ENCODE measurements at regions not wholly inside any gene's neighbourhood (a gene's known extent, or its start where the extent isn't known, plus 50 kb on each side); places are given as distances from the start of the nearest gene placed in this dataset.
"Not testable (repeated sequence)": the region's sequence is repeated elsewhere in the genome, so short reads cannot be mapped to it uniquely, and the experiment has no call there.

DNA sequence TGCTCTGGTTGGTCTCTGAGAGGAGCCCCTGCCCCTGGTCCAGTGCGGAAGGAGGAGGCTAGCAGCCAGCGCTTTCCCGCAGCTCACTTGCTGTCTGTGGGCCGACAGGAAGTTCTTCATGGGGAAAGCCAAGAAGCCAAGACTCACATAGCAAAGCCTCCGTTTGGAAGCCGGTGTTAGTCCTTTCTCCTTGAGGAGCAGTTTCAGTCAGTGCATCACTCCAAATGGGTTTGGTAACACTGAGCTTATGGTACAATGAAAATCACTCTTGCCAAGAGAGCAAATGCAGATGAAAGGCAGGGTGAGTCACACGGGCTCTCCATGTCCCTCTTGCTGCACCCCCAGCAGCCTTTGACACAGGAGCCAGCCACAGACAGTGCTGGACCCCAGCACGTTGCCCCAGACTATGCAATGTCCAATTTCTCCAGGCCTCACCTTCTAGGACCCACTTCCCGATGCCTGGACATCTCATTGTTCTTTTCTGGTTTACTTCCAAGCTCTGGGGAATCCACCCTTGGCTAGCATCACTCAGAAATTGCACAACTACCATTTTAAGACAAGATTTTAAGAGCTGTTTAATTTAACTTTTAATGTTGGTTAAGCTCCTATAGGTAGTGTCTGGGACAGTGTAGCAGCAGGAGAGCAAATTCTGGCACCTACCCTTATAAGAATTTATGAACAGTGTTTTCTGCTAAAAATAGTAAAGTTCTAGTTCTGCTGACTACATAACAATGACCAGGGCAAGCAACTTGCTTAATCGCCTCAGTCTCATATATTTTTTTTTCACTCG lies 174.9 kb downstream of the ASB1 start:
- no peak for DNase-seq

DNA sequence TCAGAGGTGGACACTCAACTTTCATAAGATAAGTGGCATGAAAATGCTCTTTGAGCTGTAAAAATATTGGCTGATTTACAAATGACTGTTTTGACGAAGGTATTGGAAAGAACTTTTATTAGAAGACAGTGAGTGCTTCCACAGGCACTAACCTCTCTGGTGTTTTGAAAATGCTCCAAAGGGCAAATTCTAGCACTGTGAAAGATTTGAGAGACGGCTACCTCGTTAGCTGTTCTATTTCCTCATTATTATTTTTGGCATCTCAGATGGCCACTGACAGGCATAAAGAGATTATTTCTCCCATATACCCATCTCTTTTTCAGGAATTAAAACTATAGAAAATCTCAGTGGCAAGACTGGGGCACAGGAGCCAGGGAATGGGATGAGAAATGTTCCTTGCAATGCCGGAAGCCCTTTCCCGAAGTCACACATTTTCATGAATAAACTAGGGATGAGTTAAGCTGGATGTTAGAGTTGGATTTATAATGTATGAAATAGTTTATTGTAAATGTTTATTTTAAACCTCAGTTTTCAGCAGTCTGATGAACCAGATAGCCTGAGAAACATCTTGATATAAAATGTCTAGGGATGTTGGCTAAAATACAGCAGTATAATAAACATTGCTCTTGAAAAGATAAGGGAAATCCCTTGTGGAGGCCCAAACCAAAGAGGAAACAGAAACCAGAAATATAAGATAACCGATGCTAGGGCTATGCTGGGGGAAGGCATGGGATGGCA lies 175.7 kb downstream of the ASB1 start:
- no peak for DNase-seq

DNA sequence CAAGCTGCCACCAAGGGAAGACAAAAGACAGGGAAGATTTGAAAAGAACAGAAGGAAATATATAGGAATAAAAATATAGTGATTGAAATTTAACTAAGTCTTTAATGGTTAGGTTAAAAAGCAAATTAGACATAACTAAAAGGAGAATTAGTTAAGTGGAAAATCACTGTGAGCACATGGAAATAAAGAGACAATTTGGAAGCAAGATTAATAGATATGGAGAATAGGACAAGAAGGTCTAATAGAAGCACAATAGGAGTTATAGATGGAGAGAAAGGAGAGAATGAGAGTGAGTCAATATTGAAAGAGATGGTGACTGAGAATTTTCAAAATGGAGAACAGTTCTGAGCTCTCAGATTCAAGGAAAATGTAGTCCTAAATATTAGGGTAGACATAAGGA lies 176.9 kb downstream of the ASB1 start:
- DNase-seq = no peak

DNA sequence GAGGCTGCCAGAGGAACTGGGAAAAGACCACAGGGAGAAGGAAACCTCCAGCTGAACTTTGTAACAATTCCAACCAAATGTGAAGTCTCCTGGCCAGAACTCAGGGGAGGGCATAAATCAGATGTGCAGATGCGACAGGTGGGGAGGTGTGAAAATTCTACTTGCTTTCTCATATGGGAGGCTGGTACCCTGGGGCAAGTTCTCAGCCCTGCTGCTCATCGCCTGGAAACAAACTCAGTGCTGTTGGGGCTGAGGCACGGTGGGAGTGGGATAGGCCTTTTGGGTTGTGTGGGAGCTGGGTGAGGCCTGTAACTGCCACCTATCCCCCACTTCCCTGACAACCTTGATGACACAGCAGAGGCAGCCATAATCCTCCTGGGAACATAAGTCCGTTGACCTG lies 179.6 kb downstream of the ASB1 start:
- DNase-seq = no peak

DNA sequence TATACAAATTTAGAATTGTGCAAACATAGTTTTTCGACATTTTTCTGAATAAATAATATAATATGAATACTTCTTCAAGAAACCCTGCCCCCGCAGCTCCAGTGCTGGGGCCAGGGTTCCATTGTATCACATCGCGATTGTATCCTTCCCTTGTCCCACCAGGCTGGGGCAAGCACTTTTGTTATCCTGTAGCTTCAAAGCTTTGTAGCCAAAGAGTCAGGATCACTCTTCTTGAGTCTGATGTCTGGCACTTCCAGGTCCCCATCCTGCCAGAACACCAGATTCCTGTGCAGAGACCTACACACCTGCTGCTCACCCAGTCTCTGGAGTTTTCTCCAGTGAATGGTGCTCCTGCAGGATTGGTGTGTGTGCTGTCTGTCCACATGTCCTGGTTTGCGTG lies 186.9 kb downstream of the ASB1 start:
- DNase-seq = no peak

DNA sequence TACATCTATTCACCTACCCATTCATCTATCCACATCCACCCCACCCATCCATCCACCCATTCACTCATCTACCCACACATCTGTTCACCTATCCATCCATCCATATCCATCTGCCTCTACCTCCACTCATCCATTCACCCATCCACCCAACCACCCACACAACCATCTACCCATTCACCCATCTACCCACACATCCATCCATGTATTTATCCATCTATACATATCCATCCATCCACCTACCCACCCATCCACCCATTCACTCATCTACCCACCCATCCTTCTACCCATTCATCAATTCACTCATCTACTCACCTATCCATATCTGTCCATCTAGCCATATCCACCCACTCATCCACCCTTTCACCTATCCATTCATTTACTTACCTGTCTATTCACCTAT lies 187.6 kb downstream of the ASB1 start:
- DNase-seq = no peak

DNA sequence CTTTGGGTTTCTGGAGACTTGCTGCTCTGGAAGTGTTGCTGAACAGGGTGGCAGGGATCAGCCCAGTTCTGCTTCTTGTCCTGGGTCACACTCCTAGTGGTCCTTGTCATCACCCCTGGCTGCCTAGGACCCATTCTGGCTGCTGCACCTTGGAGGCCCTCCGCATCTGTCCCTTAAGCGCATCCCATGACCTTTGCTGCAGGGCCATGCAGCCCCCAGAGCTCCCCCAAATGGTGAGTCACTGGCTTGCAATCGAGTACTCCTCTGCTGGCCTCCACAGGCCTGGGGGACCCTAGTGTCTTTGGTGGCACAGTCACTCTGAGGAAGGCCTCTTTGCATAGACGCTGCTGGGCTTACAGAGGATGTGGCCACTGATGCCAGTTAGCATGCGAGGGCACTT lies 188.5 kb downstream of the ASB1 start:
- no peak for DNase-seq

DNA sequence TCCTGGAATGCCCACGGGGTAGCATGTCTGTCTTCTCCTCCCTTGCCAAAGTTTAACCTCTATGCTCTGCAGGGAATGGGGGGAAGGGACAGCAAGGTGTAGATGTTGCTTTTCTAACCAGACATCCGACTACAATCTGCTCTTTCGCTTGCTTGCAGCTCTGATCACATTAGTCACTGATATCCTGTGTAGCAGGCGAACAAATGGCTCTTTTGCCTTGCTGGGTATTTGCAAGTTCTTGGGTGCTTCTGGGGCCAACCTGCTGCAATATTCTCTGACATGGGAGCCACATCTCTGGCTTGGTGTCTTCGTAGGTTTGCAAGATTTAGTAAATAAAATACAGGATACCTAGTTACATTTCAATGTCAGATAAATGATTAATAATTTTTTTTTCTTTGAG lies 190.0 kb downstream of the ASB1 start:
- no peak for DNase-seq

DNA sequence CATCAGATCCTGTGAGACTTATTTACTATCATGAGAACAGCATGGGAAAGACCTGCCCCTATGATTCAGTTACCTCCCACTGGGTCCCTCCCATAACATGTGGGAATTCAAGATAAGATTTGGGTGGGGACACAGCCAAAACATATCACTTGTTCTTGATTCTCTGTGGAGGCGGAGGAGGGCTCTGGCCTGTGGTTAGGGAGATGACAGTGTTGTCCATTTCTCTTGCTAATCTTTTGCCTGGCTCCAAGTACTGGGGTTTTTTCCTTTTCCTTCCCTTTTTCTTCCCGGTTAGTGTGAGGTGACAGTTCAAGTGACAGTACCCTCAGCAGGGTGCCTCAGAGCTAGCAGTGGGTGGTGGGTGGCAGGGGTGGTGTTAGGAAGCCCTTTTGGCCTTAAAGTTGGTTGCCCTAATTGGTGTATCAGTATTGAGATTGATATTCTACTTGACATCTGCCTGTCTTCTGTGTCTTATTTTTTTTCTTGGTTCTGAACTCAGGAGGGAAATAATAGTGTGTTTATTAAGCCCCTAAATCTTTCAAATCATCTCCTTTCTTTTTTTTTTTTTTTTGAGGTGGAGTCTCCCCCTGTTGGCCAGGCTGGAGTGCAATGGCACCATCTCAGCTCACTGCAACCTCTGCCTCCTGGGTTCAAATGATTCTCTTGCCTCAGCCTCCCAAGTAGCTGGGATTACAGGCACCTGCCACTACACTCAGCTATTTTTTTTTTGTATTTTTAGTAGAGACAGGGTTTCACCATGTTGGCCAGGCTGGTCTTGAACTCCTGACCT lies 192.0 kb downstream of the ASB1 start:
- DNase-seq = not testable (repeated sequence)

DNA sequence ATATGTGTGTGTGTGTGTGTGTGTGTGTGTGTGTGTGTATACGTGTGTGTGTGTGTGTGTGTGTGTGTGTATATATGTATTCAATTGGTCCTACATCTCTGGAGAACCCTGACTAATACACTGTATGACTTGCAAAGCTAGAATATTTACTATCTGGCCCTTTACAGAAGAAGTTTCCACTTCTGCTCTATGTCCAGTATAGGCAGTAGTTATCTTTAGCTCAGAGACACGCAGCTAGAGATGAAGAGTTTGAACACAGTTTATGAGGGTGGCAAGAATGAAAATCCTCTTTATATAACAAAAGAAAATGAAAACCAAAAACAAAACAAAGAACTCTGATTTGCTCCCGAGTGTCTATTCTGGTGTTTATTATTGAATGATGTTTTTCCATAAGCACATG lies 201.2 kb downstream of the ASB1 start:
- no peak for DNase-seq

DNA sequence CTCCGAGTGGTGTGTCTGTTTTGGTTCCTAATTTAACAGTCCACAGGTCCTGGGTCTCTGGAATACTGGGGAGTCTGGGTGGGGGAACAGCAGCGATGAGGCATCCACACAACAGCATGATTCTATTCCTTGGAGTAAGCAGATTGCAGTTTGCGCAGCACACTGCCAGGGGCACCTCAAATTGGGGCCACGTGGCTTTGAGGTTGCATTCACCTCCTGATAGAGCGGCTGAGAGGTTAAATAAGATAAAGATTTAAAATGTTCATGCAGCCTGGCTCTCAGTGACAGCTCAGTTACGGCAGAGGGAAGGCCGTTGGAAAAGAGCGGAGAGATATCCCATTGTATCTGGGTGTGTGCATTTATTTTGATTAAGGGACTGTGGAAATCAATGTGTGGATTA lies 202.3 kb downstream of the ASB1 start:
- no peak for DNase-seq

DNA sequence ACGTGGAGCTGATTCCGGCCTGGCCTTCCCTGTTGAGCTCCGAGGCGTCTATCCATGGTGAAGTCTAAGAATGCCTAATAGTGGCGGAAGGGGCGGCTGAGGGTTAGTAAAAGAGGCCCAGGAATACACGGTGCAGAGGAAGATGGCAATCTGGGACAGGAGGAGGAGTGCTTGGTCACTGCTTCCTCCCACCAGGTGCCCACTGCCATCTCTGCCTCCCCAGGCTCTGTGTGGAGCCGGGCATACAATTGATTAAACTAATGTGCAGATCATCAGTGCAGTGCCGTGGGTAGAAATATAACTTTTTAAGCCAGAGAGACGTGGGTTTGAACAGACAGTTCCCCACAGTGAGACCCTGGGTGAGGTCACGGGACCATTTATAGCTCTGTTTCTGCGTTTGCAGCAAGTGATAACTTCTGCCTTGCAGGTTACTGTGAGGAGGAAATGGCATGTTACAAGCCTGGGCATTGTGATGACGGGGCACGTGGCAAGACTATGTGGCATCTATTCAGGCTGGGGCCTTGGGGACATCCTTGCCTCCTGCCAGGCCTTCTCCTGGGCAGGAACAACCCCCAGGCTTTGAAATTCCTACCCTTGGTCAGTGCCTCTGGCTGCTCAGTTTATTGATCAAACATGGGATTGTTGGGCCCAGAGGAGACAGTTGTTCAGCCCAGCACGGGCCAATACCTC lies 204.9 kb downstream of the ASB1 start:
- DNase-seq = no peak

DNA sequence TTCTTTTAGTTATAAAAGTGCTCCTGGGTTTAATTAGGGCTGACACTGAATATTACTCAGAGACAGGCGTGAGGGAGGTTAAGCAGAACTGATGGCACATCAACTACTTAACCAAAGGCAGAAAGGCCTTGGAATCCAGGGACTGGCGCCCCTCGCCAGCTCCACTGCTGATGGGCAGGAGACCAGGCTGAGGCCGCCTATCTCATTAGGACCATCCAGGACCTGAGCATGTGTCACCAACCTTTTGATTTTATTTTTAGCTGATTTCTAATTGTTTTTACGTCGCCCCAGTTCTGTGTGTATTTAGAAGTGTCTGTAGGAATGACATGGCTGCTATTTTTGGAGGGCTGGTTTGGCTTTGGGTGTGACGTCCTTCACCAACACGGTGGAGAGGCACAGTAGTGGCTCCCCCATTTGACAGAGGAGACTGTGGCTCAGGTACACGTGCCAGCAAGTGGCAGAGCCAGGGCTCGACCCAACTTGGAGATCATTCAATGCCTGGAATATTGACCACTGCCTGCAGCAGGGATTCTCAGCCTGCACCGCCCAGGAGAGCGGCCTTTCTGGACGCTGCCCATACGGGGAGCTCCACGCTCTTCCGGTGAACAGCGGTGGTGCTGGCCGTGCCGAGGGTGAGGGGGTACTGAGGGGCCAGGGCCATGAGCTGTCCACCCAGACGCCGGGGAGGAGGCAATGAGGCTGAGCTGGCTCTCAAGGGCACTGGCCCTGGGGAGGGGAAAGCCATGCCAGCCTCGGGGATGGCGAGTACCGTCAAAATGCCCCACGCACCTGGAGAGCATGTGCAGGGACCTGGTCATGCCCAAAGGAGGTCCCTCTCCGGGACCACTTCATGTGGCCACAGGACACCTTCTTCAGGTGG lies 205.7 kb downstream of the ASB1 start:
- DNase-seq = no peak

DNA sequence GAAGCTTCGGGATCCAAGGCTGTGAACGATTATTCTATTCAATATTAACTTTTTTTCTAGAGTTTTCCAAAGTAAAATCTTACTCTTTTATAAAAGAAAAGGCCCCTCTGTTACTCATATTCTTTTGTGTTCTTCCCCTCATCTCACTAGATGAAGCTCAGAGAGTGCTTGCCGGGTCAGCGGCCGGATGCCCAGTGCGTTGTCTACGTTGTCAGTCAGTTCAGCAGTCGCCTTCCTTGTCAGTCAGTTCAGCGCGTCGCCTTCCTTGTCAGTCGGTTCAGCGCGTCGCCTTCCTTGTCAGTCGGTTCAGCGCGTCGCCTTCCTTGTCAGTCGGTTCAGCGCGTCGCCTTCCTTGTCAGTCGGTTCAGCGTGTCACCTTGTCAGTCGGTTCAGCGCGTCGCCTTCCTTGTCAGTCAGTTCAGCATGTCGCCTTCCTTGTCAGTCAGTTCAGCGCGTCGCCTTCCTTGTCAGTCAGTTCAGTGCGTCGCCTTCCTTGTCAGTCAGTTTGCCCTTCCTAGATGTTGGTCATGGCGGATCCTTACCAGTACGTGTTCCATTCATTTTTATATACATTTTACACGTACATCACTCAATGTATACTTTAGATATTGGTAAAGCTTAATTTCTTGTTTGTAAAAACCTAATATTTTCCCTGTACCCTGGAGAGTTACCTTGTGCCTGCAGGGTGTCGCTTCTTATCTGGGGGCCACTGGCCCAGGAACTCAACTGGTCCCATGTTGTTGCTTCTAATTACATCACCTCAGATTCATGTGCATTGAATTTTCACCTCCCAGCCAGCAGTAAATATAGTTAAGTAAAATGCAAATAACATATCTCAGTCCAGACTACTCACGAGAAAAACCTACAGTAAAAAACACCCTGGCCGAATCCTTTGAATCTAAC lies 206.9 kb downstream of the ASB1 start:
- no peak for DNase-seq

DNA sequence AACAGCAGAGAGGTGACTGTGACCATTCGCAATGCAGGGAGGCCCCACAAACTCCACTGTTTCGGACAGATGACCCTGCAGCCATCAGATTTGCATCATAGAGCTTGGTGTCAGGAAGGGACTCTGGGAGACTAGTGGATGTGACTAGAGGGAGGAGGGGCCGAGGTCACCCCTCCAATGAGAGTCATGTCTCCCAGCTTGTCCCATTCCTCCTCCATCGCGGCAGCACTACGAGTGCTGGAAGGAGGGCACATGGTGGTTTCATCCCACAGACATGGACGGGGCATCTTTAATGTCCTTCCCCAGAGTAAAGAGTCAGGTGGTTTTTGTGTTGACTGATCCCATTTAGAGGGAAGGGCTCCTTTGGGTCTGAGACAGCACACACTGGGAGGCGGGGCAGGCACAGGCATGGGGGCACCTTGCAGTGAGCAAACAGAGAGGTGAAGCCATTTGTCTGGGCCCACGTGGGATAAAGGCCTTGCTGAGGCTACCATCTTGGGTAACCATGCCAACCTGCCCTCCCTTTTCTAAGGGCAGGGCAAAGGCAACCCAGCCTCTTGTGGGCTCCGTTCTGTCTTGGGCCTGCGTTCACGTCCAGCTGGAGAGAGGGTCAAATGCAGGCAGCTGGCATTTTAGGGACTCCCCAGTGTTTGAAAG lies 208.1 kb downstream of the ASB1 start:
- no peak for DNase-seq

DNA sequence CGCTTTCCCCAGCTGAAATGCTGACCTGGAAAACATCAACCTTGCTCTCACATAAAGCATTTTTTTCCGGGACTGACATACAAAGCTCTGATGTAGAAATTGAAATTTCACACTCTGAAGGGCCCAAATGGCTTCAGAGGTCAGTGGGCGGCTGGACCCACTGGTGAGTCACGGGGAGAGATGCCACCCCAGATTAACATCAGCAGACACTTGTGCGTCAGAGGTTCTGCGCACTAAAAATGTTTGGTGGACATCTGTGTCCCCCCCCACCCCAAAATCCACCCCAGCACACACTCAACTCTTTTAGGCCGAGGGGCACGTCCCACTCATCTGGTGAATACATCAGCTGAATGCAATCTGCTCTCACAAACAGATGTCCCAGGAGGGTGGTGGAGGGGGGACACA lies 208.9 kb downstream of the ASB1 start:
- DNase-seq = no peak

DNA sequence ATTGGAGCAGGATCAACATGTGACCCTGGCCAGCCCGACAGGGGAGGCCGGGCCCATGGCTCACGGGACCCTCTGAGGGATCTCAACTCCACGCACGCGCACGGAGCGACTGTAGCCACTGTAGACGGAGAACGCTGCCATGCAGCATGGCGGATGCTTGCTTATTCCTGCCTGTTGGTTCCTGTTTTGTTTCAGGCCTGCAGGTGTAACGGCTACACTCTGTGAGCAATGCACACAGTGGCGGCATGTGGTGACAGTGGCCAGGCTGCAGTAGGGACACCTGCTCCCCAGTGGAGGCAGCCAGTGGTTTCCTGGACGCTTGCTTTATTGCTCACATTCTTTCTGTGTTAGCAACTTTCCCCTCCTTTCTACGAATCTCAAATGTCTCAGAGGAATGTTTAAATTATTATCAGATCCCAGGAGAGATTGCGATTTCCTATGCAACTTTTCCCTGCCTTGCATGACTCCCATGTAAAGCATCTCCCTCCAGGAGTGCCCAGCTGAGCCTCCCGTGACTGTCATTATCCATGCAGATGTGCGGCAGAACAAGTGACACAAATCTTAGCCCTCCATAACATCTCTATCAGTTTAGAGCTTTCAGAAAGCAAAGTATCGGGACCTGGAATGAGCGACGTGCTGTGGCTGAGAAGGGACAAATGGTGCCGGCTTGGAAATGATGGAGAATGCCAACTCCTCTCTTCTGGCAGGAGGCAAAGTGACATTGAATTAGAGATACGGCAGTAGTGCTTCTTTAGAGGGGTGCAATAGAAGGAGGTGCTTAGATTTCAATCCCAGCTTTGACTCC lies 209.7 kb downstream of the ASB1 start:
- no peak for DNase-seq

DNA sequence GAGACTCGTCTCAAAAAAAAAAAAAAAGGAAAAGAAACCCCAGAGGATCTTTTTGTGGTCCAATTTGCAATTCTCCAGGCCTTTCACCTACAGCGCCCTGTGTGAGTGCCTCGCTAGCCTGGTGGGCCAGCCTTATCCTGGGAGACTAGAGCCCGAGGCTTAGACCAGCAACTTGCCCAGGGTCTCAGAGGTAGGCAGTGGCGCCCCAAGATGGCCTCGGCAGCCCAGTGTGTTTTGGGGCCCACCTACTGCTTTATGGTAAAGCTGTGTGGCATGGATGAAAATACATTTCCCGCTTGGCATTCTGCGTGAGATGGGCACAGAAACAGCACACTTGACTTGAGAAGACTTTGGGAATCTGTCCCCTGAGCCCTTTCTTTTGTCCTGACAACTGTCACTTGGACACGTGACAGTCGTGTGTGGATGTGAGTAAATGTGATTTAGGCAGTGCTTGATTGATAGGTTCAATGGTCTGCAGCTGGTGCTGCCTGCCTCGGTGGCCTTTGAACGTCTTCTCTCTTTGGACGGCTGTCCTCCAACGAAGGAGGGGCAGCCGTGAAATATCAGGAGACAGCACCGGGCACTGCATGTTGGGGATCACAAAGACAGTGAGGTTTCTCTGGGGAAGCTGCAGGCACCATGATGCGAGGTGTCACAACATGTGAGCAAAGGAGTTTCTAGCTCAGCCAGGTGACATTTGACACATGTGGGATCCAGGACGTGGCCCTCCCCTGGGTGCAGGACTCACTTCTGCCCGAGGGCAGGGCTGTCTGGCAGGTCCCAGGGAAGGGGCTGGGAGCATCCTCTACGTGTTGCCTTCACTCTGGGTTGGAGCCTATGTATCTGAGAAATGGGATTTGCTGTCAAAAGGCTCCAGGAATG lies 209.5 kb upstream of the TWIST2 start:
- no peak for DNase-seq

Data from NK-92 treated with Interleukin-12 subunit alpha and Interleukin-12 subunit beta, amount 100 ng/mL, for 24 hours (cell line).